Limb (tissue), 2 donors: ENCODE measurements at regions not wholly inside any gene's neighbourhood (a gene's known extent, or its start where the extent isn't known, plus 50 kb on each side); places are given as distances from the start of the nearest gene placed in this dataset.
"Not testable (repeated sequence)": the region's sequence is repeated elsewhere in the genome, so short reads cannot be mapped to it uniquely, and the experiment has no call there.

Experiments used
- DNase-seq, 2 donors: peaks; one replicate each; pipeline ENCODE4 v3.0.0-alpha.2; 2016; ENCODE audit errors: extremely low spot score in 2 of 2

- DNase-seq: not testable (repeated sequence)
These were observed 149.6 kb upstream of the SPRY2 start for GRCh38 chr13:80490491-80490943.

GRCh38 chr13:80486402-80486801 is 145.5 kb upstream of the SPRY2 start:
- no peak for DNase-seq

GRCh38 chr13:80483157-80483556 is 142.2 kb upstream of the SPRY2 start:
- DNase-seq: no peak

GRCh38 chr13:80481588-80481987 is 140.7 kb upstream of the SPRY2 start:
- no peak for DNase-seq

GRCh38 chr13:80477661-80478443 is 136.9 kb upstream of the SPRY2 start:
- no peak for DNase-seq

GRCh38 chr13:80476953-80477352 is 136.0 kb upstream of the SPRY2 start:
- DNase-seq: no peak

GRCh38 chr13:80475718-80476117 is 134.8 kb upstream of the SPRY2 start:
- no peak for DNase-seq

GRCh38 chr13:80473695-80474094 is 132.8 kb upstream of the SPRY2 start:
- no peak for DNase-seq

GRCh38 chr13:80469853-80470381 is 129.0 kb upstream of the SPRY2 start:
- DNase-seq: peak in 1 of 2 donors; percentile 47

- DNase-seq: no peak
These were observed 128.4 kb upstream of the SPRY2 start for GRCh38 chr13:80469105-80469852.

- DNase-seq: no peak
These were observed 124.4 kb upstream of the SPRY2 start for GRCh38 chr13:80465321-80465720.

GRCh38 chr13:80463673-80464352 is 122.9 kb upstream of the SPRY2 start:
- no peak for DNase-seq

- DNase-seq: no peak
These were observed 121.6 kb upstream of the SPRY2 start for GRCh38 chr13:80462567-80462966.

- no peak for DNase-seq
These were observed 121.1 kb upstream of the SPRY2 start for GRCh38 chr13:80462037-80462436.

- no peak for DNase-seq
These were observed 117.6 kb upstream of the SPRY2 start for GRCh38 chr13:80458543-80458942.

GRCh38 chr13:80454245-80454644 is 113.3 kb upstream of the SPRY2 start:
- DNase-seq: no peak

GRCh38 chr13:80452279-80452678 is 111.4 kb upstream of the SPRY2 start:
- DNase-seq: no peak

GRCh38 chr13:80451641-80452040 is 110.7 kb upstream of the SPRY2 start:
- DNase-seq: no peak

GRCh38 chr13:80450386-80450785 is 109.5 kb upstream of the SPRY2 start:
- no peak for DNase-seq

- no peak for DNase-seq
These were observed 107.8 kb upstream of the SPRY2 start for GRCh38 chr13:80448725-80449124.

- DNase-seq: no peak
These were observed 106.8 kb upstream of the SPRY2 start for GRCh38 chr13:80447747-80448146.
